ENCODE measurements at regions not wholly inside any gene's neighbourhood (a gene's known extent, or its start where the extent isn't known, plus 50 kb on each side); places are given as distances from the start of the nearest gene placed in this dataset.

GRCh38 chr7:12985228-12985627 lies 297.8 kb downstream of the ARL4A start:
- no peak for TF ChIP-seq CTCF (IDR thresholded peaks at IDR 0.05)
- no peak for TF ChIP-seq POLR2A (IDR thresholded peaks at IDR 0.05)
